ENCODE measurements at regions not wholly inside any gene's neighbourhood (a gene's known extent, or its start where the extent isn't known, plus 50 kb on each side); places are given as distances from the start of the nearest gene placed in this dataset.

GRCh38 chr4:101669832-101670188 is 120.7 kb upstream of the BANK1 start:
- no peaks in the 10 kb centered on the region for H4K20me1 ChIP-seq (replicated peaks; ENCODE audit: insufficient read depth)
- peaks cover 3% of the 10 kb centered on the region; the same call in 1 of the 3 replicates for H3K9me3 Mint-ChIP-seq
- H3K4me3 Mint-ChIP-seq = no peak overlapping the region
- no peak overlapping the region for H3K27ac Mint-ChIP-seq
- no peaks in the 10 kb centered on the region for H3K4me1 ChIP-seq (ENCODE audit: insufficient read depth)
- H2AFZ ChIP-seq = no peak overlapping the region
- no peaks in the 10 kb centered on the region for H3K79me2 ChIP-seq (replicated peaks; ENCODE audit: insufficient read depth)
- H3K4me3 ChIP-seq = no peak overlapping the region
- DNase-seq (ENCODE audit: low spot score) (no peak), ATAC-seq (no peak)
- no peaks in the 10 kb centered on the region; the same call in none of the 2 replicates for H3K9me2 ChIP-seq (ENCODE audit: insufficient read depth)
- H3K36me3 Mint-ChIP-seq (ENCODE audit: low read depth) = peaks cover 3% of the 10 kb centered on the region; the same call in 1 of the 3 replicates
- H3F3A ChIP-seq (replicated peaks; ENCODE audit: low read depth) = no peaks in the 10 kb centered on the region
- H3K36me3 ChIP-seq (ENCODE audit: insufficient read depth) = no peaks in the 10 kb centered on the region
- TF ChIP-seq CREB1 (CRISPR knock-in tag; IDR thresholded peaks at IDR 0.05; ENCODE audit: low read depth) (no peak), ZNF114 (CRISPR knock-in tag; IDR thresholded peaks at IDR 0.05) (no peak), ETS1 (IDR thresholded peaks at IDR 0.05) (no peak), NANOG (IDR thresholded peaks at IDR 0.05; ENCODE audit: borderline replicate concordance) (no peak), ZNF331 (CRISPR knock-in tag; IDR thresholded peaks at IDR 0.05; ENCODE audit: low read depth) (no peak)
- H3K4me1 Mint-ChIP-seq = no peaks in the 10 kb centered on the region
- H3K27me3 ChIP-seq (ENCODE audit: insufficient read depth) = no peaks in the 10 kb centered on the region
- no peak overlapping the region for H3K4me2 ChIP-seq
- H3K27me3 Mint-ChIP-seq (ENCODE audit: insufficient read depth, low read depth, poor library complexity) = no peaks in the 10 kb centered on the region
- no peak overlapping the region for H3K27ac ChIP-seq (ENCODE audit: low read depth)

GRCh38 chr4:101669138-101669831 is 121.2 kb upstream of the BANK1 start:
- no peak for DNase-seq (ENCODE audit: low spot score)
- H3K4me1 Mint-ChIP-seq = no peaks in the 10 kb centered on the region
- ATAC-seq = no peak
- TF ChIP-seq CREB1 (CRISPR knock-in tag; IDR thresholded peaks at IDR 0.05; ENCODE audit: low read depth) (no peak), ETS1 (IDR thresholded peaks at IDR 0.05) (no peak), EZH2 (IDR thresholded peaks at IDR 0.05; ENCODE audit: low read depth, unreplicated experiment) (no peak), REST (IDR thresholded peaks at IDR 0.05; ENCODE audit: unreplicated experiment) (no peak), NANOG (IDR thresholded peaks at IDR 0.05; ENCODE audit: borderline replicate concordance) (no peak), ZNF331 (CRISPR knock-in tag; IDR thresholded peaks at IDR 0.05; ENCODE audit: low read depth) (no peak), ZNF462 (CRISPR knock-in tag; IDR thresholded peaks at IDR 0.05) (no peak)

More at GRCh38 chr4:101669138-101669831, 121.2 kb upstream of the BANK1 start:
- no peak overlapping the region for H2AFZ ChIP-seq
- no peak overlapping the region for H3K4me3 ChIP-seq
- H3K4me1 ChIP-seq (ENCODE audit: insufficient read depth) = no peaks in the 10 kb centered on the region
- no peaks in the 10 kb centered on the region; the same call in none of the 2 replicates for H3K9me2 ChIP-seq (ENCODE audit: insufficient read depth)
- Mint-ChIP-seq H3K4me3 (no peak overlapping the region), H3K9me3 (peaks cover 3% of the 10 kb centered on the region; the same call in 1 of the 3 replicates), H3K27ac (no peak overlapping the region), H3K27me3 (ENCODE audit: insufficient read depth, low read depth, poor library complexity) (peaks cover 2% of the 10 kb centered on the region), H3K36me3 (ENCODE audit: low read depth) (peaks cover 3% of the 10 kb centered on the region; the same call in 1 of the 3 replicates)
- H3K27ac ChIP-seq (ENCODE audit: low read depth) = no peak overlapping the region
- no peaks in the 10 kb centered on the region for H3K36me3 ChIP-seq (ENCODE audit: insufficient read depth)
- no peaks in the 10 kb centered on the region for H3K27me3 ChIP-seq (ENCODE audit: insufficient read depth)
- no peaks in the 10 kb centered on the region for H3K79me2 ChIP-seq (replicated peaks; ENCODE audit: insufficient read depth)
- no peaks in the 10 kb centered on the region for H3F3A ChIP-seq (replicated peaks; ENCODE audit: low read depth)
- no peaks in the 10 kb centered on the region for H4K20me1 ChIP-seq (replicated peaks; ENCODE audit: insufficient read depth)
- no peak overlapping the region for H3K4me2 ChIP-seq

Data from GM23338 (cell line).